Skeletal muscle tissue (tissue), 3 donors: ENCODE measurements at regions not wholly inside any gene's neighbourhood (a gene's known extent, or its start where the extent isn't known, plus 50 kb on each side); places are given as distances from the start of the nearest gene placed in this dataset.
"Not testable (repeated sequence)": the region's sequence is repeated elsewhere in the genome, so short reads cannot be mapped to it uniquely, and the experiment has no call there.

Experiments used
- H3K27ac ChIP-seq: one replicate; pipeline ENCODE4 v1.7.0; 2013; ENCODE audit warnings: mild to moderate bottlenecking, low read depth, low read length, inconsistent platforms
- H3K27me3 ChIP-seq, 3 donors: one replicate each; pipeline ENCODE4 v1.7.0; 2013; ENCODE audit warnings: low read length in 3 of 3; ENCODE audit not compliant: control insufficient read depth in 3 of 3, insufficient read depth in 3 of 3
- H3K36me3 ChIP-seq, 3 donors: one replicate each; pipeline ENCODE4 v1.7.0; 2013; ENCODE audit warnings: low read length in 3 of 3; ENCODE audit not compliant: control insufficient read depth in 3 of 3, insufficient read depth in 3 of 3
- H3K4me1 ChIP-seq, 3 donors: one replicate each; pipeline ENCODE4 v1.7.0; 2013; ENCODE audit warnings: low read length in 3 of 3, mild to moderate bottlenecking in 3 of 3; ENCODE audit not compliant: control insufficient read depth in 3 of 3, insufficient read depth in 3 of 3
- H3K4me3 ChIP-seq, 3 donors: one replicate each; pipeline ENCODE4 v1.7.0; 2013; ENCODE audit warnings: low read length in 3 of 3
- H3K9ac ChIP-seq, 3 donors: one replicate each; pipeline ENCODE4 v1.7.0; 2013; ENCODE audit warnings: low read length in 3 of 3, mild to moderate bottlenecking in 3 of 3, moderate library complexity in 2 of 3, low read depth in 1 of 3
- H3K9me3 ChIP-seq, 3 donors: one replicate each; pipeline ENCODE4 v1.7.0; 2013; ENCODE audit warnings: low read length in 3 of 3; ENCODE audit not compliant: control insufficient read depth in 3 of 3
- donor health status: Osteomylitis.

DNA sequence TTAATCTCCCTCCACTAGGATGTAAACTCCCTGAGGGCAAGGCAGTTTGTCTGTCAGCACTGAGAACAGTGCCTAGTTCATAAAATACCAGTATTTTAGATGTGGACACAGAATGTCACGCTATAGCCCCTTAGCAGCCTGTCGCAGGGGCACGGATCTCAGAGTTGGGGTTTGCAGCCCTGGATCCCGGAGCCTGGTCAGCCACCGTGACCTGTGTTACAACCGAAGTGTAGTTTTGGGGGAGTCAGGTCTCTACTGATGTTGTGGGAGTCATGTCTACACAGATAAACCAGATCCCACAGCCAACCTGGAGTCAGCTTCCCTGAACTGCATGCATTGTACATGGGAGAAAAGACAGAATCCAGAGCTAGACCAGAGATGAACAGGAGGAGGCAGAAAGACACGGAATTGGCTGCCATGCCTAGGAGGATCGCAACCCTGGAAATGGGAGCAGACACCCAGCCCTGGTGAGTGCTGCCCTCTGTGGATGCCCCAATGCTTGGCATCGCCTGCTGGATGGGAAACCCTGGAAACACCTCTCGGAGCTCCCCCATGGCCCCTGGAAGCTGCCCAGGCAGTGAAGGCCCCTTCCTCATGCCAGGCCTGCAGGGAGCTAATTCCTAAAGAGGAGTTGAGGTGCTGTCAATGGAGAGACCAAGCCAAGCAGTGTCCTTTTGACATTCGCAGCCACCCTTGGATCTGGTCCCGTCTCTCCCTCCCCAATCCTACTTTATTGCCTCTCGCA lies 851.3 kb downstream of the TBC1D22A start:
- no peak overlapping the region for H3K27ac ChIP-seq
- no peaks in the 10 kb centered on the region for H3K36me3 ChIP-seq
- H3K9ac ChIP-seq, result no peak overlapping the region
- no peaks in the 10 kb centered on the region for H3K9me3 ChIP-seq
- H3K4me3 ChIP-seq, result no peak overlapping the region
- H3K27me3 ChIP-seq, result peaks cover 0 to 12% (median 7%) of the 10 kb centered on the region in 3 donors
- no peaks in the 10 kb centered on the region for H3K4me1 ChIP-seq

DNA sequence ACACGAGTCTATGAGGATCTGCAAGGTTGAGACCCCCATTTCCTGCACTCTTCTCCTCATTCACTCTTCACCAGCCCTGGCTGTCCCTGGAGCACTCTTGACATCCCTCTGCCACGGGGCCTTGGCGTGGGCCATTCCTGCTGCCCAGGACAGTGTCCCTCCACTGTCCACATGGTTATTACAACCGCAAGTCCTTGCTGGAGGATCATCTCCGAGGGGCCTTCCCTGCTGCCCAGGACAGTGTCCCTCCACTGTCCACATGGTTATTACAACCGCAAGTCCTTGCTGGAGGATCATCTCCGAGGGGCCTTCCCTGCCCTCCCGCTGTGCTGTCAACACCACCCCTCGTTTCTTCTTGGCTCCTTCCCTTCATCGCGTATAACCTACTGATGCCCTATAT lies 850.7 kb downstream of the TBC1D22A start:
- peaks cover 2 to 12% (median 3%) of the 10 kb centered on the region in 3 donors for H3K27me3 ChIP-seq
- H3K9ac ChIP-seq, H3K36me3 ChIP-seq, H3K27ac ChIP-seq, H3K4me1 ChIP-seq, H3K9me3 ChIP-seq, H3K4me3 ChIP-seq: not testable (repeated sequence)

DNA sequence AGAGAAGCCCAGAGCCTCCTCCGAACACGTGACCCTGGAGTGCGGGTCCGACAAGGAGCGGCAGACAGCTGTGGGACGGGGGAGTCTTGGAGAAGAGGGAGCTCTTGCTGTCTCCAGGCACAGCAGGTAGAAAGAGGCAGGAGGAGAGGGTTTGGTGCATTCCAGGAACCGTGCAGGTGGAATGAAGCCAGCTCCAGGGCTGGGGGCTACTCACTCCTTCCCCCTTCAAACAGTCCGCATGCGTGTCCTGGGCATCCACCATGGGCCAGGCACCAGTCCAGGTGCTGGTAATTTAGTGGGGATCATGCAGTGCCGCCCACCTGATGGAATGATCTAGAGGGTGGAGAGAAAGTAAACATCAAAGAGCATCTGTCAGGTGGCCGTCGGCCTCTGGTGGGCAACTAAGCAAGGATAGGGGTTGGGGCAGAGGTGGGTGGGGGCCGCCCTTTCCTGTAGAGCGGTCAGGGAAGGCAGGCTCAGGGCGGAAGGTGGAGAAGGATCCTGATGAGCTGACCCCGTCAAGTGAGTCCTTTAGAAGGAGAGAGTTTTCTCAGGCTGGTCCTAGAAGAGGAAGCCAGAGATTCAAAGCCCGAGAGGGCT lies 850.0 kb downstream of the TBC1D22A start:
- Histone ChIP-seq H3K27ac (no peak overlapping the region), H3K4me3 (no peak overlapping the region), H3K36me3 (no peaks in the 10 kb centered on the region), H3K4me1 (no peaks in the 10 kb centered on the region), H3K9me3 (no peaks in the 10 kb centered on the region), H3K27me3 (peaks cover 2 to 8% (median 3%) of the 10 kb centered on the region in 3 donors), H3K9ac (no peak overlapping the region)

GRCh38 chr22:47610764-47611163 lies 848.3 kb downstream of the TBC1D22A start:
- no peaks in the 10 kb centered on the region for H3K36me3 ChIP-seq
- no peak overlapping the region for H3K27ac ChIP-seq
- no peak overlapping the region for H3K9ac ChIP-seq

DNA sequence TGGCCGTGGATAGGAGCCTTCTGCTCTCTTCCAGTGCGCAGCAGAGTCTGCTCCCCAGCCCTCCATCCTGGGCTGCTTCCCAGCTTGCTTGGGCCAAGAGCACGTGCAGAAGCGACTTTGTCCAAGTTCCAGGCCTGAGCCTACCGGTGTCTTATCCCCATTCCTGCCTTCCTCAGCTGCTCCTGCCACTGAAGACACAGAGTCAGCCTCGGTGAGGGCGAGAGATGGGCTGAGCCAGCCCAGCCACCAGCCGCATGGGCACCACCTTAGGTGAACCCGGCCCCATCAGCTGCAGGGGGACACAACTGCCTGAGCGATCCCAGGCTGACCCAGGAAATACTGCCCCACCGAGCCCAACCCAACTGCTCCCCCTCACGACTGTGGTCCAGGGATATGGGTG lies 847.8 kb downstream of the TBC1D22A start:
- no peak overlapping the region for H3K27ac ChIP-seq
- no peaks in the 10 kb centered on the region for H3K9me3 ChIP-seq
- no peaks in the 10 kb centered on the region for H3K36me3 ChIP-seq
- no peak overlapping the region for H3K9ac ChIP-seq
- peaks cover 0 to 16% (median 2%) of the 10 kb centered on the region in 3 donors for H3K27me3 ChIP-seq
- H3K4me1 ChIP-seq, result no peaks in the 10 kb centered on the region
- H3K4me3 ChIP-seq, result no peak overlapping the region

More at GRCh38 chr22:47610764-47611163, 848.3 kb downstream of the TBC1D22A start:
- peaks cover 0 to 15% (median 2%) of the 10 kb centered on the region in 3 donors for H3K27me3 ChIP-seq
- no peaks in the 10 kb centered on the region for H3K4me1 ChIP-seq
- H3K4me3 ChIP-seq, result no peak overlapping the region
- H3K9me3 ChIP-seq, result no peaks in the 10 kb centered on the region

- Histone ChIP-seq H3K4me1 (no peaks in the 10 kb centered on the region), H3K36me3 (no peaks in the 10 kb centered on the region), H3K27ac (no peak overlapping the region), H3K27me3 (peaks cover 0 to 16% (median 2%) of the 10 kb centered on the region in 3 donors), H3K9me3 (no peaks in the 10 kb centered on the region), H3K4me3 (no peak overlapping the region), H3K9ac (no peak overlapping the region)
Measured at GRCh38 chr22:47609653-47610052, 847.2 kb downstream of the TBC1D22A start.

GRCh38 chr22:47608421-47608820 lies 846.0 kb downstream of the TBC1D22A start:
- no peaks in the 10 kb centered on the region for H3K4me1 ChIP-seq
- no peak overlapping the region for H3K4me3 ChIP-seq
- no peaks in the 10 kb centered on the region for H3K9me3 ChIP-seq
- H3K27ac ChIP-seq, result no peak overlapping the region
- no peaks in the 10 kb centered on the region for H3K36me3 ChIP-seq
- H3K27me3 ChIP-seq, result peaks cover 0 to 16% (median 2%) of the 10 kb centered on the region in 3 donors
- H3K9ac ChIP-seq, result no peak overlapping the region

- no peaks in the 10 kb centered on the region for H3K4me1 ChIP-seq
- no peak overlapping the region for H3K27ac ChIP-seq
- peaks cover 0 to 2% (median 0%) of the 10 kb centered on the region in 3 donors for H3K9me3 ChIP-seq
- no peak overlapping the region for H3K4me3 ChIP-seq
- peaks cover 0 to 16% (median 2%) of the 10 kb centered on the region in 3 donors for H3K27me3 ChIP-seq
- no peak overlapping the region for H3K9ac ChIP-seq
- no peaks in the 10 kb centered on the region for H3K36me3 ChIP-seq
Measured at GRCh38 chr22:47607486-47607885, 845.0 kb downstream of the TBC1D22A start.

DNA sequence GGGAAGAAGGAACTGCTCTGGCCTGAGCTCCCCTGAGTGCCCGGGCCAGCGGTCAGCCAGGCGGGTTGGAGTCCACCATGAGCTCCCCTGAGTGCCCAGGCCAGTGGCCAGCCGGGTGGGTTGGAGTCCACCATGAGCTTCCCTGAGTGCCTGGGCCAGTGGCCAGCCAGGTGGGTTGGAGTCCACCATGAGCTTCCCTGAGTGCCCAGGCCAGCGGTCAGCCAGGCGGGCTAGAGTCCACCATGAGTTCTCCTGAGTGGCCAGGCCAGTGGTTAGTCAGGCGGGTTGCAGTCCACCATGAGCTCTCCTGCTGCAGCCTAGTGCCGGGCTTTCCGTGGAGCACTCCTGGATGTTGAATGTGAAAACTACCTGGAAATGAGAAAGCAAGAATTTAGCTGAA lies 844.0 kb downstream of the TBC1D22A start:
- H3K36me3 ChIP-seq, result no peaks in the 10 kb centered on the region
- H3K27me3 ChIP-seq, result peaks cover 0 to 22% (median 2%) of the 10 kb centered on the region in 3 donors
- H3K4me1 ChIP-seq, result no peaks in the 10 kb centered on the region
- H3K9ac ChIP-seq, result no peak overlapping the region
- H3K9me3 ChIP-seq, result peaks cover 0 to 2% (median 0%) of the 10 kb centered on the region in 3 donors
- H3K4me3 ChIP-seq, result no peak overlapping the region
- H3K27ac ChIP-seq, result no peak overlapping the region

DNA sequence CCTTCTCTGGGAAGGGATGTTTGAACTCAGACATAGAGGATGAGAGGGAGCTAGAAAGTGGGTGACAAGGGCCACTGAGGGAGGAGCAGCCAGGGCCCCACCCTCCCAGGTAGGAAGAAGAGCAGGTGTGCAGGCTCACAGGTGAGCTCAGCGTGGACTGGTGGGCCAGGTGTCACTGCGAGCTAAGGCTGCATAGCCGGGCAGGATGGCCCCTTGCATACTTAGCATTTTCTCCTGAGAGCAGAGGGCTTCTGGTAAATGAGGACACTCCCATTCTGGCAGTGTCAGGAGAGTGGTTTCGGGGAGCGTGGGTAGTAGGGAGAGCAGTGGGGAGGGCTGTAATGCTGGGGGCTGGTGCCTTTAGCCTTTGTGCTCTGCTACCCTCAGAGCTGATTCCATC lies 843.4 kb downstream of the TBC1D22A start:
- Histone ChIP-seq H3K4me3 (no peak overlapping the region), H3K4me1 (no peaks in the 10 kb centered on the region), H3K36me3 (no peaks in the 10 kb centered on the region), H3K9ac (no peak overlapping the region), H3K9me3 (peaks cover 0 to 2% (median 0%) of the 10 kb centered on the region in 3 donors), H3K27me3 (peaks cover 2 to 26% (median 3%) of the 10 kb centered on the region in 3 donors), H3K27ac (no peak overlapping the region)
